Naive thymus-derived CD4-positive, alpha-beta T cell (primary cell): ENCODE measurements at regions not wholly inside any gene's neighbourhood (a gene's known extent, or its start where the extent isn't known, plus 50 kb on each side); places are given as distances from the start of the nearest gene placed in this dataset.

Experiments
- ATAC-seq: fragments of 150-1000 bp; cut with Tn5 transposase; 2 replicates; pipeline ENCODE4 v1.10.0; 2021; ENCODE audit warnings: mild to moderate bottlenecking, moderate library complexity
- CTCF ChIA-PET: fragments of 350-600 bp; sonication (Branson Sonifier 250); formaldehyde crosslinking; loops from one replicate; lab custom pipeline; 2021; ENCODE audit warnings: antibody characterized with exemption; lab: Charles Lee
- POLR2A ChIA-PET: fragments of 350-600 bp; sonication (Branson Sonifier 250); formaldehyde crosslinking; loops from one replicate; lab custom pipeline; 2021; ENCODE audit warnings: antibody characterized with exemption, inconsistent platforms; lab: Charles Lee
- DNase-seq, 9 donors: peaks; one replicate each; pipeline versions ENCODE4 v3.0.0 to v3.0.0-alpha.2; 2020 to 2022; ENCODE audit warnings: mixed read lengths in 1 of 9
- H3K27ac ChIP-seq: one replicate; pipeline ENCODE4 v1.7.0; 2013; ENCODE audit warnings: mild to moderate bottlenecking, low read depth, low read length, moderate library complexity
- H3K27me3 ChIP-seq, 2 donors: one replicate each; pipeline ENCODE4 v1.7.0; 2013; ENCODE audit warnings: low read length in 2 of 2, mild to moderate bottlenecking in 2 of 2, moderate library complexity in 2 of 2; ENCODE audit not compliant: control insufficient read depth in 2 of 2, insufficient read depth in 2 of 2
- H3K36me3 ChIP-seq, 3 experiments: 1 replicate in 2 of 3; 2 replicates in 1 of 3; pipeline ENCODE4 v1.7.0; 2013; ENCODE audit warnings: low read length in 3 of 3, mild to moderate bottlenecking in 3 of 3, moderate library complexity in 1 of 3; ENCODE audit not compliant: insufficient read depth in 3 of 3, control insufficient read depth in 2 of 3
- H3K4me1 ChIP-seq, 2 donors: one replicate each; pipeline ENCODE4 v1.7.0; 2013; ENCODE audit warnings: low read length in 2 of 2, mild to moderate bottlenecking in 2 of 2, moderate library complexity in 1 of 2; ENCODE audit not compliant: control insufficient read depth in 2 of 2, insufficient read depth in 2 of 2
- H3K4me3 ChIP-seq: 2 replicates; pipeline ENCODE4 v1.7.0; 2013; ENCODE audit warnings: mild to moderate bottlenecking, low read length
- H3K9me3 ChIP-seq, 3 experiments: 1 replicate in 2 of 3; 2 replicates in 1 of 3; pipeline ENCODE4 v1.7.0; 2013; ENCODE audit warnings: low read length in 3 of 3; ENCODE audit not compliant: control insufficient read depth in 2 of 3
- H3K27ac Mint-ChIP-seq, 9 donors: one replicate each; pipeline ENCODE4 v1.8.0; 2020 to 2022; ENCODE audit warnings: mixed read lengths in 9 of 9, mild to moderate bottlenecking in 8 of 9, moderate library complexity in 5 of 9, inconsistent platforms in 2 of 9
- H3K27me3 Mint-ChIP-seq, 5 donors: one replicate each; pipeline ENCODE4 v1.8.0; 2021 to 2022; ENCODE audit warnings: mixed read lengths in 5 of 5, mild to moderate bottlenecking in 1 of 5
- H3K36me3 Mint-ChIP-seq, 5 donors: one replicate each; pipeline ENCODE4 v1.8.0; 2020 to 2022; ENCODE audit warnings: mixed read lengths in 5 of 5, mild to moderate bottlenecking in 3 of 5, inconsistent platforms in 1 of 5
- H3K4me1 Mint-ChIP-seq, 7 donors: one replicate each; pipeline ENCODE4 v1.8.0; 2020 to 2022; ENCODE audit warnings: mixed read lengths in 7 of 7, mild to moderate bottlenecking in 3 of 7, inconsistent platforms in 1 of 7
- H3K4me3 Mint-ChIP-seq, 10 donors: one replicate each; pipeline ENCODE4 v1.8.0; 2020 to 2022; ENCODE audit warnings: mild to moderate bottlenecking in 10 of 10, mixed read lengths in 10 of 10, moderate library complexity in 6 of 10, inconsistent platforms in 2 of 10
- H3K9me3 Mint-ChIP-seq, 11 donors: one replicate each; pipeline ENCODE4 v1.8.0; 2020 to 2022; ENCODE audit warnings: mixed read lengths in 11 of 11, mild to moderate bottlenecking in 4 of 11, inconsistent platforms in 1 of 11, moderate library complexity in 1 of 11
- intact Hi-C, 2 donors: fragments of 100-400 bp; cut with micrococcal nuclease; formaldehyde crosslinking; loops; one replicate each; pipeline ENCODE4 v1.15.1; 2023

DNA sequence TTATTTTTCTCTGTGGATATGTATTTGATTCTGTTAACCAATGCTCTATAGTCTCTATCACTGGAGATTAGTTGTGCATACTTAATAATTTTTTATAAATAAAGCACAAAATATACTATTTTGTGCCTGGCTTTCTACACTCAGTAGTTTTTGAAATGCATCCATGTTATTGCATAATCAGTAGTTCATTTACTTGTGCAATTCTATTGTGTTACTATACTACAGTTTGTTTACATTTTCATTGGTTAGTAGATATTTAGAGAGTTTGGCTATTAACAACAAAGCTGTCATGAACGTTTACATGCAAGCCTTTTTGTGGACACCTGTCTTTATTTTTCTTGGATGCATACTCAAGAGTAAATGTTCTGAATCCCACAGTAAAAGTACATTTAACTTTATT is 265.0 kb upstream of the FAT4 start:
- POLR2A ChIA-PET: no interaction called here
- no peak overlapping the region for H3K4me3 Mint-ChIP-seq
- ATAC-seq: no peak

DNA sequence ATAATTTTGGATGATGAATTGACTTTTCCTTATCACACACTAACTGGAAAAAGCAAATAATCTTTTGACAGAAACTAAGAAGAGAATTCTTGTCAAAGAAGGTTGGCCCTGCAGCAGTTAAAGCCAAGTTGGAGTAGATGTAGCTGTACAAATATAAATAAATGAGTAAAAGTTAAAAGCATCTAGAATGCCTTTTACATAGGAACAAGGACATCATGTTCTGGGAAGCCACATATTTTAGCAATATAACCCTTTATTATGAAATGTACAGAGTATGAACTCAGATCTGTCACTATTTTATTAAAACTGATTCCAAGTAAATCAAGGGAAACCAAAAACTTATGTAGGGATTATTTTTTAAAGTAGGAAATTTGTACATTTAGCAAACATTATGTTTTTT is 269.4 kb upstream of the FAT4 start:
- no peaks in the 10 kb centered on the region for H3K27me3 ChIP-seq
- no peaks in the 10 kb centered on the region for H3K27me3 Mint-ChIP-seq

More for the DNA sequence above, 265.0 kb upstream of the FAT4 start:
- no peaks in the 10 kb centered on the region for H3K36me3 Mint-ChIP-seq
- Histone ChIP-seq H3K27ac (no peak overlapping the region), H3K4me3 (no peak overlapping the region), H3K9me3 (no peaks in the 10 kb centered on the region), H3K4me1 (no peaks in the 10 kb centered on the region), H3K27me3 (no peaks in the 10 kb centered on the region), H3K36me3 (no peaks in the 10 kb centered on the region)
- H3K4me1 Mint-ChIP-seq: no peaks in the 10 kb centered on the region
- no peaks in the 10 kb centered on the region for H3K27me3 Mint-ChIP-seq
- intact Hi-C loops: no loop called here
- peaks cover 0 to 13% (median 2%) of the 10 kb centered on the region in 11 donors for H3K9me3 Mint-ChIP-seq
- CTCF ChIA-PET: no interaction called here
- DNase-seq: no peak
- no peak overlapping the region for H3K27ac Mint-ChIP-seq

DNA sequence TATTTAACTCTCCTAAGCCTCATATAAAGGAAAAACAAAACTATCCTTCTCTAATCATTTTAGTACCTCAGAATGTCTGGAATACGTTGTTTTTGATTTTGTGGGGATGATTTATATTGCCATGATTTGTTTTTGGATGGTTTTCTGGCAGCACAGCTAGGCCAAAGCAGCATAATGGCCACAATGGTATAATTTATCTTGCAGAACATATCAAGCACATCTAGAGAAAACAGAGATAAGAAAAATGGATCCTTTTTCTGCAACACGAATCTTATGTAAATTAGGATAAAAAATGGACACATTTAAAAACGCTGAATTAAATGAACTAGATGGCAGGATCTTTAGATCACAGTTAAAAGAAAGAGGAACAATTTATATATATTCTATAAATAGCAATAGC is 269.9 kb upstream of the FAT4 start:
- H3K36me3 Mint-ChIP-seq: no peaks in the 10 kb centered on the region
- Histone ChIP-seq H3K4me3 (no peak overlapping the region), H3K27ac (no peak overlapping the region), H3K27me3 (no peaks in the 10 kb centered on the region), H3K9me3 (no peaks in the 10 kb centered on the region), H3K4me1 (no peaks in the 10 kb centered on the region), H3K36me3 (no peaks in the 10 kb centered on the region)
- no peak for ATAC-seq
- intact Hi-C loops: no loop called here
- H3K9me3 Mint-ChIP-seq: peaks cover 0 to 15% (median 2%) of the 10 kb centered on the region in 11 donors
- H3K4me1 Mint-ChIP-seq: no peaks in the 10 kb centered on the region
- no peak for DNase-seq
- H3K27me3 Mint-ChIP-seq: no peaks in the 10 kb centered on the region
- no peak overlapping the region for H3K27ac Mint-ChIP-seq
- no peak overlapping the region for H3K4me3 Mint-ChIP-seq
- CTCF ChIA-PET: no interaction called here
- POLR2A ChIA-PET: no interaction called here

More for the DNA sequence above, 269.4 kb upstream of the FAT4 start:
- H3K4me1 Mint-ChIP-seq: no peaks in the 10 kb centered on the region
- no peak overlapping the region for H3K4me3 Mint-ChIP-seq
- ChIA-PET CTCF (no interaction called here), POLR2A (no interaction called here)
- H3K27ac ChIP-seq: no peak overlapping the region
- no peak overlapping the region for H3K27ac Mint-ChIP-seq
- H3K9me3 ChIP-seq: no peaks in the 10 kb centered on the region
- DNase-seq (no peak), ATAC-seq (no peak)
- intact Hi-C loops: no loop called here
- H3K36me3 Mint-ChIP-seq: no peaks in the 10 kb centered on the region
- H3K4me1 ChIP-seq: no peaks in the 10 kb centered on the region
- H3K9me3 Mint-ChIP-seq: peaks cover 0 to 13% (median 2%) of the 10 kb centered on the region in 11 donors
- H3K4me3 ChIP-seq: no peak overlapping the region
- no peaks in the 10 kb centered on the region for H3K36me3 ChIP-seq

DNA sequence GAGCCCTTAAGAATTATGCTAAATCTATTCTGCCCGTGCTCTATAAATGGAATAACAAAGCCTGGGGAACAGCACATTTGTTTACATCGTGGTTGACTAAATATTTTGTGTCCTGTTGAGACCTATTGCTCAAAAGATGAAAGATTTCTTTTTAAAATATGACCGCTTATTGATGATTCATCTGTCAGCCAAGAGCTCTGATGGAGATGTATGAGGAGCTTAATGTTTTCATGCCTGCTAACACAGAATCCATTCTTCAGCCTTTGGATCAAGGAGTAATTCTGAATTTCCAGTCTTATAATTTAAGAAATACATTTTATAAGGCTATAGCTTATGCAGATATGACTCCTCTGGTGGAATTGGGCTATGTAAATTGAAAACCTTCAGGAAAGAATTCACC is 271.3 kb upstream of the FAT4 start:
- Mint-ChIP-seq H3K4me1 (no peaks in the 10 kb centered on the region), H3K9me3 (peaks cover 0 to 23% (median 3%) of the 10 kb centered on the region in 11 donors), H3K27me3 (no peaks in the 10 kb centered on the region), H3K36me3 (no peaks in the 10 kb centered on the region), H3K4me3 (no peak overlapping the region), H3K27ac (no peak overlapping the region)
- ATAC-seq (no peak), DNase-seq (no peak)
- no peaks in the 10 kb centered on the region for H3K27me3 ChIP-seq
- no peaks in the 10 kb centered on the region for H3K9me3 ChIP-seq
- ChIA-PET CTCF (no interaction called here), POLR2A (no interaction called here)
- H3K4me3 ChIP-seq: no peak overlapping the region
- intact Hi-C loops: no loop called here
- H3K4me1 ChIP-seq: no peaks in the 10 kb centered on the region
- H3K36me3 ChIP-seq: no peaks in the 10 kb centered on the region
- no peak overlapping the region for H3K27ac ChIP-seq

DNA sequence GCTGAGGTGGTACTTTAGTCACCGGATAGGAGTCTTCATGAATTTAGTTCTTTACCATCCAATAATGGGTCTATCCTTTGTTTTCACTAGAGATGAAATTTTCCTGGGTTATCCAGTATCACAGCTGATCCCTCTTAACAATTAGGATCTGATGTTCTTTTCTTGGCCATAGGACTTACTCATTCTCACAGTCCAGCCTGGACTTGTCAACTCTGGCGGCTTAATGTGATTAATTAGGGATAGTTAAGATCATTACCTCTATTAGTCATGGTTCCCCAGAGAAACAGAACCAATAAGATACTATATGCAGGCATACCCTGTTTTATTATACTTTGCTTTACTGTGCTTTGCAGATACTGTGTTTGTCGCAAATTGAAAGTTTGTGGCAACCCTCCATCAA is 272.7 kb upstream of the FAT4 start:
- H3K9me3 Mint-ChIP-seq: peaks cover 0 to 19% (median 3%) of the 10 kb centered on the region in 11 donors
- CTCF ChIA-PET: no interaction called here

DNA sequence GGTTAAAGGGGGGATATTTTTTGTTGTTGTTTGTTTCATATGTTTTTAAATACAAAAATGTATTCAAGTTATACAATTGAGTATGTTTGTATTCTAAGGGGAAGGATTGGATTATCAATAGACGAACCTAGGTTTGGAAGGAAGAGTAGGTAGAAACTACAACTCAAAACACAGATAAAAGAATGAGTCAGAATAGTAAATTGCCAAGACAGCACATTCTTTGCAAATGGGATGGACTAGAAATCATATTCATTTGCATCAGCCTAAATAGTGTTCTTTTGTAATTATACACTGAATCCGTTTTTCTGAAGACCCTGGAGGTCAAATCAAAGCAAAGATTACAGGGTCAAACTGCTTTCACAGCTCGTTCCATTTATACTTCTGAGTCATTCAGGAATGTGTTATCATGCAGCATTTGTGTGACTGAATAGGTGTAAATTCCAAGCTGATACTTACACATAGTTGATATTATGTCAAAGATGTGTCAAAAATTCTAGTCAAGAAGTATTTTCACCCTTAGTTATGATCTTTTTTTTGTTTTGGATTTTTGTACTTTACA is 273.3 kb upstream of the FAT4 start:
- Mint-ChIP-seq H3K27ac (no peak overlapping the region), H3K4me3 (no peak overlapping the region), H3K36me3 (no peaks in the 10 kb centered on the region), H3K9me3 (peaks cover 0 to 13% (median under 1%) of the 10 kb centered on the region in 11 donors), H3K4me1 (no peaks in the 10 kb centered on the region), H3K27me3 (no peaks in the 10 kb centered on the region)
- no peak overlapping the region for H3K4me3 ChIP-seq
- POLR2A ChIA-PET: no interaction called here
- H3K9me3 ChIP-seq: no peaks in the 10 kb centered on the region
- no peak overlapping the region for H3K27ac ChIP-seq
- CTCF ChIA-PET: no interaction called here
- intact Hi-C loops: no loop called here
- DNase-seq (no peak), ATAC-seq (no peak)
- no peaks in the 10 kb centered on the region for H3K27me3 ChIP-seq
- H3K36me3 ChIP-seq: no peaks in the 10 kb centered on the region
- H3K4me1 ChIP-seq: no peaks in the 10 kb centered on the region

More for the DNA sequence above, 272.7 kb upstream of the FAT4 start:
- Mint-ChIP-seq H3K27me3 (no peaks in the 10 kb centered on the region), H3K36me3 (no peaks in the 10 kb centered on the region), H3K4me1 (no peaks in the 10 kb centered on the region), H3K27ac (no peak overlapping the region), H3K4me3 (no peak overlapping the region)
- DNase-seq (no peak), ATAC-seq (no peak)
- no peaks in the 10 kb centered on the region for H3K36me3 ChIP-seq
- H3K27me3 ChIP-seq: no peaks in the 10 kb centered on the region
- H3K4me3 ChIP-seq: no peak overlapping the region
- H3K9me3 ChIP-seq: no peaks in the 10 kb centered on the region
- intact Hi-C loops: no loop called here
- POLR2A ChIA-PET: no interaction called here
- no peak overlapping the region for H3K27ac ChIP-seq
- no peaks in the 10 kb centered on the region for H3K4me1 ChIP-seq

DNA sequence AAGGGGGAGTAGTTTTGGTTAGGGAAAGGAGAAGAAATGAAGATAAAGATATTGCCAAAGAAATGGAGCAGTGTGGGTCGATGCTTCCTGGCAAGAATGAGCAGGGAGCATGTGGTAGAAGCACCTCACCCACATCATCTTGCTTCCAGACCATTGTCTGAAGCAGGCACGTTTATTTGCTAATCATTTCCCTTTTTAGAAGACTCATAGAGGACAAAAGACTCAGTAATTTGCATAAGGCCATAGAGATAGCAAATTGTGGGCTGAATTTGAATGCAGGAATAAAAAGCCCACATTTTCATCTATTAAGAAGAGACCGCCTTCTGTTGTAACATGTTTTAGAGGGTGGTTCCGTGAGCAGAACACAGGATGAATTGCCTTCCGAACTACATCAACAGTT is 275.2 kb upstream of the FAT4 start:
- Histone ChIP-seq H3K9me3 (no peaks in the 10 kb centered on the region), H3K4me3 (no peak overlapping the region), H3K27ac (no peak overlapping the region), H3K4me1 (no peaks in the 10 kb centered on the region), H3K36me3 (no peaks in the 10 kb centered on the region), H3K27me3 (no peaks in the 10 kb centered on the region)
- H3K27me3 Mint-ChIP-seq: no peaks in the 10 kb centered on the region
- ChIA-PET CTCF (no interaction called here), POLR2A (no interaction called here)
- no peak for DNase-seq
- no peak overlapping the region for H3K4me3 Mint-ChIP-seq
- no peaks in the 10 kb centered on the region for H3K36me3 Mint-ChIP-seq
- no peak overlapping the region for H3K27ac Mint-ChIP-seq
- no peak for ATAC-seq
- peaks cover 0 to 20% (median 2%) of the 10 kb centered on the region in 11 donors for H3K9me3 Mint-ChIP-seq
- H3K4me1 Mint-ChIP-seq: no peaks in the 10 kb centered on the region
- intact Hi-C loops: no loop called here
